ENCODE measurements at regions not wholly inside any gene's neighbourhood (a gene's known extent, or its start where the extent isn't known, plus 50 kb on each side); places are given as distances from the start of the nearest gene placed in this dataset.

DNA sequence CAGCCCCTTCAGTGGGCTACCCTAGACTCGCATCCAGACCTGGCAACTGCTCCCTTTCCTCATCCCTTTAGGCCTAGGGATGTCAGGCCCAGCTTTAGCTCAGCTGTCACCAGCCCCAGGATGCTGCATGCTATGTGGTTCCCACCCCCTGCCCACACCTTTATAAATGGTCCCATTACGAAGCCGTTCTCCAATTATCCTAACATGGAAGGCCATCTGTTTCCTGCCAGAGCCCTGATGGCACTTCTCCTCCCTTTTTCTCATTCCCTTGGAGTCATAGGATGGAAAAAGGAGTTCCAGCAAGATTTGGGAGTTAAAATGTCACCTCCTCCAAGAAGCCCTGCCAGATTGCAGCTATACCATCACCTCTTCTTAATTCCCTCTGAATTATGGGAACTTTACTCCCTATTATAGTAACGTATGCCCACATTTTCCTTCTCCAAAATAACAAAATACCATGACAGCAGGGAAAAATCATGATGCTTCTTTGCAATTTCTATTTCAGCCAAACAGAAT, 205.0 kb upstream of the GRIK3 start:
- DNase-seq (ENCODE audit: low read depth), result no peak
- no peak overlapping the region for H3K4me3 ChIP-seq (ENCODE audit: low read length)
- no peak for TF ChIP-seq CTCF (IDR thresholded peaks at IDR 0.05; ENCODE audit: insufficient read depth, low read depth, low read length, missing control alignments)

DNA sequence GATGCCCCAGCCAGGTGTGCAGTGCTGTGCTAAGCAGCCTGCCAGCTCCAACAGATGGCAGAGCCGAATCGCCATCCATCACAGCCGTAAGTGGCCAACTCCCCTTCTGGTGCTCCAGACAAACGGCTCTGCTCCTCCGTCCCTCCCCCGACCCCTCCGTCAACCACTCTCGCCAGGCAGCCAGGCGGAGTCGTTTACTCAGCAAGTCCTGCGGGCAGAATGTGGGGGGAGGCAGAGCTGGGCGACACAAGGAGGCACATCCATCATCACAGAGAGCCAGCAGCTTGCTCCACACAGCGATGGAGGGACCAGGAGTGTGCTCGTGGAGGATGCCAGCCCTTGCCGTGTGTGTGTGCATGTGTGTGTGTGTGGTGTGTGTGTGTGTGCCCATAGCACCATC, 206.6 kb upstream of the GRIK3 start:
- TF ChIP-seq CTCF (IDR thresholded peaks at IDR 0.05; ENCODE audit: insufficient read depth, low read depth, low read length, missing control alignments), result no peak
- no peak for DNase-seq (ENCODE audit: low read depth)
- H3K4me3 ChIP-seq (ENCODE audit: low read length), result no peak overlapping the region

DNA sequence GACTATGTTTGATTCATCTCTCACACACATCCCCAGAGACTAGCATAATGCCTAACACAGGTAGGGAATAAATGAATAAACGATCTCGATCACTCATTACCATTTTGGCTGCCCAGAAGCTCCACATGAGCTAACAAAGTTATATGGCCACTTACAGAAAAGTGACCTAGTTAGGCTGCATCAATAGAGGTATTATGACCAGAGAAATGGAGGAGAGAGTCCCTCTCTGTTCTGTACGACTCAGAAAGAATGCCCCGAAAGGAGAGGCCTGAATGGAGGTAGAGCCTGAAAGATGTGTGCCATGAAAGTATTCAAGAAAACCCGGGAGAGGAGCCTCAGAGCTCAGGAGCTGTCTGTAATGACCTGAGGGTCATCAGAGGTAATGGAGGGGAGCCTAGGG, 208.2 kb upstream of the GRIK3 start:
- H3K4me3 ChIP-seq (ENCODE audit: low read length), result no peak overlapping the region
- no peak for DNase-seq (ENCODE audit: low read depth)
- TF ChIP-seq CTCF (IDR thresholded peaks at IDR 0.05; ENCODE audit: insufficient read depth, low read depth, low read length, missing control alignments), result no peak

- no peak for TF ChIP-seq CTCF (IDR thresholded peaks at IDR 0.05; ENCODE audit: insufficient read depth, low read depth, low read length, missing control alignments)
- DNase-seq (ENCODE audit: low read depth), result no peak
- H3K4me3 ChIP-seq (ENCODE audit: low read length), result no peak overlapping the region
These were observed 209.2 kb upstream of the GRIK3 start for GRCh38 chr1:37243368-37244082.

DNA sequence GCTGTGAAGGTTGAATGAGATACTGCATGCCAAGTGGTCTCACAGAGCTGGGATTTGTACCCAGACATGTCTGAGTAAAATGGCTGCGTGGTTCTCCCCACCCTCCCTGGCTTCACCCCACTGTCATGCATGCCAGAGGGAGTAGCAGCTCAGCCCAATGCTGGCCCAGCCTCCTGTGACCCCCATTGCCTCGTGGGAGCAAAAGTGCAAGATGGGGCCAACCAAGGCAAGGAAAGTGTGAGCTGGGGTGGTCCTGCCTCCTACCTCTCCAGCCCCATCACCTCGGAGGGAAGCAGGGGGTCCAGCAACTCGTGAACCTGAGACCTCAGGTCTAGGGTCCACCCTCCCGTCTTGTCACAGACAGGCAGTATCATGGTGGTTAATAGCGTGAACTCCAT, 209.8 kb upstream of the GRIK3 start:
- TF ChIP-seq CTCF (IDR thresholded peaks at IDR 0.05; ENCODE audit: insufficient read depth, low read depth, low read length, missing control alignments), result no peak
- no peak for DNase-seq (ENCODE audit: low read depth)
- H3K4me3 ChIP-seq (ENCODE audit: low read length), result no peak overlapping the region

GRCh38 chr1:37244815-37245214, 210.5 kb upstream of the GRIK3 start:
- no peak overlapping the region for H3K4me3 ChIP-seq (ENCODE audit: low read length)
- TF ChIP-seq CTCF (IDR thresholded peaks at IDR 0.05; ENCODE audit: insufficient read depth, low read depth, low read length, missing control alignments), result no peak
- no peak for DNase-seq (ENCODE audit: low read depth)

- no peak overlapping the region for H3K4me3 ChIP-seq (ENCODE audit: low read length)
- no peak for DNase-seq (ENCODE audit: low read depth)
- TF ChIP-seq CTCF (IDR thresholded peaks at IDR 0.05; ENCODE audit: insufficient read depth, low read depth, low read length, missing control alignments), result no peak
These were observed 212.3 kb upstream of the GRIK3 start for GRCh38 chr1:37246631-37247030.
